GM21447 (cell line): ENCODE measurements at regions not wholly inside any gene's neighbourhood (a gene's known extent, or its start where the extent isn't known, plus 50 kb on each side); places are given as distances from the start of the nearest gene placed in this dataset.
"Not testable (repeated sequence)": the region's sequence is repeated elsewhere in the genome, so short reads cannot be mapped to it uniquely, and the experiment has no call there.

Source experiments
- ATAC-seq: cut with Tn5 transposase; IDR thresholded peaks from one replicate; pipeline ENCODE4 v1.9.1; 2021; ENCODE audit not compliant: unreplicated experiment

DNA sequence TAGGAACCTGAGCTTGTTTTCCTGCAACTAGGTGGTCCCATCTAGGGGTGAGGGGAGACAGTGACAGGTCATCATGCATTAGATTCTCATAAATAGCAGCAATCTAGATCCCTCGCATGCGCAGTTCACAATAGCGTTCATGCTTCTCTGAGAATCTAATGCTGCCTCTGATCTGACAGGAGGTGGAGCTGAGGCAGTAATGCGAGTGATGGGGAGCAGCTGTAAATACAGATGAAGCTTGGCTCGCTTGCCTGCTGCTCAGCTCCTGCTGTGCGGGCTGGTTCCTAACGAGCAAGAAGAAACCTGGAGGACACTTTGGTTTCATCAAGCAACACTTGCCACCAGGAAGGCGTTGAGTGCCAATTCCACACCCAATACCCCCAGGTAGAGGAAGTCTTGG is 95.1 kb upstream of the OLIG2 start:
- no peak for ATAC-seq

GRCh38 chr21:32934068-32934467 is 91.7 kb upstream of the OLIG2 start:
- not testable (repeated sequence) for ATAC-seq

- ATAC-seq, result no peak
Measured at GRCh38 chr21:32934829-32935228, 90.9 kb upstream of the OLIG2 start.

DNA sequence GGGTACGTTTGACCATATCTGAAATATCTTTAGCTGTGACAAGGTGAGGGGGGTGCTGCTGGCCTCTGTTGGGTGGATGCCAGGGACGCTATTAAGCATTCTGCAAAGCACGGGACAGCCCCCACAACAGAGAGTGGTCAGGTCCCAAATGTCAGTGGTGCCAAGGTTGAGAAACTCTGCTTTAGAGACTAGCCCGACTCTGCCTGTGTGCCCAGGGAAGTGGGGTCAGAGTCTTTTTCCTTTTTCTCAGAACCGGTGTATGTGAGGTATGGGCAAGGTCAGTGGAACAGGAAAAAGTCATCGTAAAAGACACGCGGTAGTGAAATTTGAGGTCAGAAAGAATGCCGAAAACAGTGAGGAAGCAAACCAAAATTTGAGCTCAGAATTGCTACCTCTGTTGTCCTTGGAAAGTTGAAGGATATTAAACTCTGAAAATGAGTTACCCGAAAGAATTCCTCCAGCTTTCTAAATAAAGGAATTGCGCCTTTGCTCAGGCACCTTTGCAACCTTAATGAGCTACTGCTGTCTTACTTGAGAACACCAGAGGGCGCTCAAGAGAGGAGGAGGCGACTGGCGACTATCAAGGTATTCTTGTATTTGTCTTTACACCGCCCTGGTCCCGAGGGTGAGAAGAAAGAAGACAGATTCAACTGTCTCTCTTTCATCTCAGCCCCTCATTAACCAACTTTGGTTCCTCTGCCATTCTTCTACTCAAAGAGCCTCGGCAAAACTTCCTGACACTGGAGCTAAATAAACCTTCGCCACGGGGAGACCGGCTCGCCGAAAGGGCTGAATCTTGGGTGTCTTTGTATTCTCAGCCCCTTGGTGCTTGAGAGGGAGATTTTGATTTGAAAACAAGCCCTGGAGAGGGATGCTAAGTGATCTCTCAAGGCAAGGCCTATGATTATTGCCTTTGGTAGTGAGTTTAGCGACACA is 85.4 kb upstream of the OLIG2 start:
- ATAC-seq, result no peak

GRCh38 chr21:32941263-32941662 is 84.5 kb upstream of the OLIG2 start:
- no peak for ATAC-seq

GRCh38 chr21:32946654-32947053 is 79.1 kb upstream of the OLIG2 start:
- ATAC-seq, result no peak

- no peak for ATAC-seq
Measured at GRCh38 chr21:32947736-32948135, 78.0 kb upstream of the OLIG2 start.

DNA sequence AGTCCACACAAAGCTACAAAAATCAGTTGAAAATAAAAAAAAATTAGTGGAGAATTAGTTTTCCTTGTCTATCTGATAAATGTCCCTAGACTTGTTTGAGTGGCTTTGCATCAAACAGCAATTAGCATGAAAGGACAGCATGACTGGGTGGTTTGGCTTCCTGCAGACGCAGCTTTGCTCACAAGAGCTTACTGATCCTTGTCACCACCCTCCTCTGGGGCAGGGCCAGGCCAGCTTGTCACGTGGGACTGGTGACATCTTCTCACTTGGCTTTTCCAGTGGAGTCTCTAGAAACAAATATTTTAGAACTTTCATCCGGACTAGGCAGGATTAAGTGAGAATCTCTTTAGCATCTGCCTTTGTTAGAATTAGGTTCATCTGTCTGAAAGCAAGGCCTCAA is 76.0 kb upstream of the OLIG2 start:
- no peak for ATAC-seq

GRCh38 chr21:32951041-32951440 is 74.7 kb upstream of the OLIG2 start:
- no peak for ATAC-seq

DNA sequence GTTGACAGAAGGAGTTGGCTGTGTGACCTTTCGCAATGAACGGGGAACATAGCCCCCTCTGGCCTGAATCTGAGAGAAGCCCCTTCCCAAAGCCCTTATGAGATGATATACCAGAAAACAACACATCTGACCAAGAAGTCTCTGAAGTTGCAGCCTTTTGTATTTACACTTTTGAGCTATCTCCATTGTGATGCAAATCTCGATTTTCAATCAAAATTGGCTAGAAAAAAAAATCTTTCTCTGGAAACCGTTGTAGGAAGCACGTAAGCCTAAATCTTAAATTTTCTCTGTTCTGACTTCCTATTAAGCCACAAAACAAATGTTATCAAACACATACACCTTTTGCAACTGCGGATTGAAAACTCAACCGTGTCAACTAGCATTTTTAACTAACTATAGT is 71.4 kb upstream of the OLIG2 start:
- ATAC-seq, result no peak

DNA sequence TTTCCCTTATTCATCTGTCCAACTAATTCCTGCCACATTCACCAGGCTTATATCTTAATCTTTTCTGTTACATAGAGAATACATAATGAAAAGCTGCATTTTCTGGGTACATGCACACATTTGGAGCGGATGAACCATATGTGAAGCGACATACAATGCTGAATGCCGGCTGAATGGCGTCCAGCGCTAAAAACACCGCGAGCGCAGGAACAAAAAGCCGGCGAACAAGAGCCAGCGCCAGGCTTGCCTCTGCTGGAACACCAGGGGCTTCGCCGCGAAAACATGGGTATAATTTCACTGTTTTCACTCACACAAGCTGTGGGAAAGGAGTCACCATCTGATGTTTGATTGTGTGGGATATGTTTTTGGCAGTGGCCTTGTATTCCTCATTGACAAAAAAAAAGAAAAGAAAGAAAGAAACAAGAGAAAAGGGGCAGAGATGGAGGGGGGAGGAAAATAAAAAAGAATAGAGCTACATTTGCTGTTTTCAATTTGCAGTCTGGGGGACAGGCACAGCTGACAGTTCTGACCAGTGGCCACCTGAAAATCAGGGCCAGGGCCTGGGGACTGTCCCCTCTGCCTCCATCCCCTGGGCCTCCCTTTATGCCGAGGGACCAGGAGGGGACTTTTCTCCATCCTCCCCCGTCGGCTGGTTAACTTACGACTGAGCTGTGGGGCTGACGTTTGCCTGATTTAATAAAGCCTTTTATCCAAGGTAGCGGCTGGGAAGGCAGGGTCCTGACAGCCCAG is 70.2 kb upstream of the OLIG2 start:
- ATAC-seq, result no peak

- ATAC-seq, result no peak
Measured at GRCh38 chr21:32956061-32956656, 69.6 kb upstream of the OLIG2 start.

GRCh38 chr21:32957545-32957944 is 68.2 kb upstream of the OLIG2 start:
- no peak for ATAC-seq

DNA sequence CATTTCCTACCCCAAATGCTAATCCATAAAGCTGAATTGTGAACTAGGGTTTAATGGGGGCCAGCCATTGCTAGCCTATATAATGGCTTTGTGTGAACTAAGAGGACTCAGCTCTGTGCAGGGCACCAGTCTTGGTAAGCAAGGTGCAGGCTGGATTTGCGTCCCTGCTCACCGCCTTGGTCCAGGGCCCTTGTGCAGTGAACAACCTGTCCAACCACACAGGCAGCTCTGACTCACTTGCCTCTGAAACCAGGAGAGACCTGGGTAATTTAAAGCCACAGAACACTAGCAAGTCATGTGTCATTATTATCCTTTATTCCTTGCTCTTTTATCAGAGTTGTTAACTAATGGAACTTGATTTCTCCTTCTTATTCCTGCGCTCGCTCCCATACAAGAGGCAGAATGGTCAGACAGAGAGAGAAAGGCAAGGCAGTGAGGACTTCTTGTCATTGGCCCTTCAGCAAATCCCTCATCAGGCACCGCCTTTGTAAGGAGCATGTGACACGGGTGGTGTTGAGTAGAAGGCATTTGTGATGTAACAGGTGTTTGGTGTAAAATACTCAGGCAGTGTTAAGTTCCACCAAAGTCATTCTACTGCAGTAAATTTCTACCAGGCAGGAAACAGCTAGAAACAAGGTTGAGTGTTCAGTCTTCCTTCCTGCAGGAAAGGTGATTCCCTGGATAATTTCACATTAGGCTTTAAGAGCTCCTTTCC is 67.3 kb upstream of the OLIG2 start:
- no peak for ATAC-seq

GRCh38 chr21:32962268-32962667 is 63.5 kb upstream of the OLIG2 start:
- ATAC-seq, result no peak

DNA sequence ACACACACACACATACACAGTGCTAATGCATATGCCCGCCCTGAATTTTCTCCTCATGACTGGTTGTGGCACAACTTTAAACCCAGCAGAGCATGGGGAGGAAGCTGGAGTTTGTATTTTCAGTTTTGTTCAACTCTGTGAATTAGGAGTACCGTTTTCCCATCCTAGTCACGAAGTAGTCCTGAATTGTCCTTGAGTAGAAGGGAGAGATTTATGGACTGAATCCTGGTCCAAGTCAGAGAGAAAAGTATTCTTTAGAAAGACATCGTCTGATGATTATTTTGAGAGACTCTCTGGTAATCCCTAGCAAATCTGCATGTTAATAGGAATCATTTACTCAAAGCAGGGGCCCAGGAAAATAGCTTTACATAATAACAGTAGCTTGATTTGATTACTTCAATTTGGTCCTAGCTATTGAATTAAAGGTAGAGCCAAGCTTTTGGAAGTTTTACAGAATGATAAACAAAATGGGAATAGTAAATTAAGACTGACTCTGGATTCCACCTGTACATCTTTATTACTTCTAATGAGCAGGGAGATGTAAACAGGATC is 60.5 kb upstream of the OLIG2 start:
- ATAC-seq, result no peak

DNA sequence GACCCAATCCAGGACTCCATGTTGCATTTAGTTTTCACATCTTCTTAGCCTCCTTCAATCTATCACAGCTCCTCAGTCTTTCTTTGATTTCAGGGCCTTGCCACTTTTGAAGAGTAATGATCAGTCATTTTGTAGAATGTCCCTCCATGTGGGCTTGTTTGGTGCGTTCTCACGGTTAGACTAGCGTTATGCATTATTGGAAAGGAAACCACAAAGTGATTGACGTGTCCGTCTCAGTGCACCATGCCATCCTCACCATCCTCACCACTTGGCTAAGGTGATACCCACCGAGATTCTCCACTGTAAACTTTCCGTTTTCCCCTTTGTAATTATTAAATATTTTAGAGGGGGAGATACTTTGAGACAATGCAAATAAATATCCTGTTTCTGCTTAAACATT is 59.6 kb upstream of the OLIG2 start:
- ATAC-seq, result no peak

DNA sequence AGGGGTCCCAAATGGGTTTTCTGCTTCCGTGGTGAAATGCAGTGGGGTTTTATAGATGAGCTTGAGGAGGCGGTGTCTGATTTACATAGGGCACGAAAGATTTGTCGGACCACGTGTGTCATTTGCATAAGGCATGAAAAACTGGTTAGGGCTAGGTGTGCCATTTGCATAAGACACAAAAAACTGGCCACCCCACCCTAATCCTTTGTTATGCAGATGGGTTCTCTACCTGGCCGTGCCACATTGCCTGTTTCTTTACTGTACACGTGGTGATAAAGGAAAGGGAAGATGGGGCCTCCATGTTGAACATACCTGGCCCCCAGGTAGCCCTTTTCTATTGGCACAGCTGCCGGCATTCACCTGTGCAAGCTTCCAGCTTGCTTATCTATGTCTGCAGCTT is 57.6 kb upstream of the OLIG2 start:
- ATAC-seq, result not testable (repeated sequence)

GRCh38 chr21:32974653-32975052 is 51.1 kb upstream of the OLIG2 start:
- no peak for ATAC-seq

- no peak for ATAC-seq
Measured at GRCh38 chr21:32975811-32976431, 49.8 kb upstream of the OLIG2 start.
